ENCODE measurements at regions not wholly inside any gene's neighbourhood (a gene's known extent, or its start where the extent isn't known, plus 50 kb on each side); places are given as distances from the start of the nearest gene placed in this dataset.

- CTCF ChIA-PET = no interaction called here
- POLR2A ChIA-PET = no interaction called here
- H3K36me3 ChIP-seq (ENCODE audit: control insufficient read depth in 2 of 2, insufficient read depth in 1 of 2, low read length in 2 of 2) = no peaks in the 10 kb centered on the region
- H3K9me3 ChIP-seq (ENCODE audit: control insufficient read depth, insufficient read depth, low read depth, low read length) = no peaks in the 10 kb centered on the region
- H3K4me3 ChIP-seq (ENCODE audit: low read depth, low read length) = no peak overlapping the region
- H3K27ac ChIP-seq (ENCODE audit: extremely low read depth, low read depth, low read length) = no peak overlapping the region
- no peaks in the 10 kb centered on the region for H3K4me1 ChIP-seq (ENCODE audit: control insufficient read depth, insufficient read depth, low read length)
- no peak for TF ChIP-seq IKZF3 (tag by site-specific recombination; IDR thresholded peaks at IDR 0.05)
- no peak for TF ChIP-seq ZNF747 (tag by site-specific recombination; IDR thresholded peaks at IDR 0.05)
- no peak for TF ChIP-seq ZBTB20 (tag by site-specific recombination; IDR thresholded peaks at IDR 0.05)
- TF ChIP-seq ZFHX2 (tag by site-specific recombination; conservative IDR thresholded peaks at IDR 0.05) = no peak
- no peak for TF ChIP-seq ZNF19 (tag by site-specific recombination; IDR thresholded peaks at IDR 0.05; ENCODE audit: low read depth)
- no peak for TF ChIP-seq ZNF658 (tag by site-specific recombination; IDR thresholded peaks at IDR 0.05)
- no peak for TF ChIP-seq ZNF785 (tag by site-specific recombination; IDR thresholded peaks at IDR 0.05)
- no peak for TF ChIP-seq ZNF366 (tag by site-specific recombination; conservative IDR thresholded peaks at IDR 0.05)
- TF ChIP-seq KLF8 (tag by site-specific recombination; IDR thresholded peaks at IDR 0.05) = no peak
- no peak for TF ChIP-seq ZNF426 (tag by site-specific recombination; IDR thresholded peaks at IDR 0.05)
- TF ChIP-seq ZNF174 (tag by site-specific recombination; IDR thresholded peaks at IDR 0.05) = no peak
- no peak for TF ChIP-seq ZNF335 (tag by site-specific recombination; conservative IDR thresholded peaks at IDR 0.05)
- no peak for TF ChIP-seq ZNF184 (tag by site-specific recombination; IDR thresholded peaks at IDR 0.05)
These were observed 188.4 kb downstream of the PAH start for GRCh38 chr12:102728506-102729242.

- no peaks in the 10 kb centered on the region for H3K9me3 ChIP-seq (ENCODE audit: control insufficient read depth, insufficient read depth, low read depth, low read length)
- no peak overlapping the region for H3K27ac ChIP-seq (ENCODE audit: extremely low read depth, low read depth, low read length)
- ChIA-PET POLR2A (no interaction called here), CTCF (interaction anchor here (0.7 kb wide), 1 partner anchor 137 kb away, joined by 3 read pairs; no protein-coding TSS in a partner anchor)
- no peak for TF ChIP-seq ZNF701 (tag by site-specific recombination; IDR thresholded peaks at IDR 0.05)
- no peak for TF ChIP-seq ZNF626 (tag by site-specific recombination; IDR thresholded peaks at IDR 0.05)
- TF ChIP-seq ZEB2 (tag by site-specific recombination; IDR thresholded peaks at IDR 0.05) = no peak
- TF ChIP-seq KLF7 (tag by site-specific recombination; IDR thresholded peaks at IDR 0.05; ENCODE audit: borderline replicate concordance) = no peak
- no peak for TF ChIP-seq ZNF837 (tag by site-specific recombination; IDR thresholded peaks at IDR 0.05)
- no peak for TF ChIP-seq ZFP41 (tag by site-specific recombination; IDR thresholded peaks at IDR 0.05; ENCODE audit: borderline replicate concordance)
- no peak for TF ChIP-seq ZNF548 (tag by site-specific recombination; IDR thresholded peaks at IDR 0.05)
- no peak overlapping the region for H3K4me3 ChIP-seq (ENCODE audit: low read depth, low read length)
- H3K36me3 ChIP-seq (ENCODE audit: control insufficient read depth in 2 of 2, insufficient read depth in 1 of 2, low read length in 2 of 2) = no peaks in the 10 kb centered on the region
- no peaks in the 10 kb centered on the region for H3K4me1 ChIP-seq (ENCODE audit: control insufficient read depth, insufficient read depth, low read length)
These were observed 190.4 kb downstream of the PAH start for GRCh38 chr12:102726686-102727085.

- CTCF ChIA-PET = no interaction called here
- Histone ChIP-seq H3K4me3 (ENCODE audit: low read depth, low read length) (no peak overlapping the region), H3K4me1 (ENCODE audit: control insufficient read depth, insufficient read depth, low read length) (no peaks in the 10 kb centered on the region), H3K27ac (ENCODE audit: extremely low read depth, low read depth, low read length) (no peak overlapping the region), H3K9me3 (ENCODE audit: control insufficient read depth, insufficient read depth, low read depth, low read length) (no peaks in the 10 kb centered on the region), H3K36me3 (ENCODE audit: control insufficient read depth in 2 of 2, insufficient read depth in 1 of 2, low read length in 2 of 2) (no peaks in the 10 kb centered on the region)
- TF ChIP-seq PRDM4 (tag by site-specific recombination; IDR thresholded peaks at IDR 0.05) = no peak
- POLR2A ChIA-PET = no interaction called here
These were observed 194.9 kb downstream of the PAH start for GRCh38 chr12:102722147-102722546.
